ENCODE measurements at regions not wholly inside any gene's neighbourhood (a gene's known extent, or its start where the extent isn't known, plus 50 kb on each side); places are given as distances from the start of the nearest gene placed in this dataset.
A peak's percentile ranks its signal among the peaks of the same experiment; 100 is the strongest.

GRCh38 chr18:45218436-45218835, 396.8 kb upstream of the SLC14A2 start:
- TF ChIP-seq CTCF (conservative IDR thresholded peaks at IDR 0.05; ENCODE audit: low read depth, low read length) = no peak
- no peak for DNase-seq (ENCODE audit: low read depth)
- H3K4me3 ChIP-seq (ENCODE audit: low read length) = no peak overlapping the region

GRCh38 chr18:45221363-45221762, 393.9 kb upstream of the SLC14A2 start:
- H3K4me3 ChIP-seq (ENCODE audit: low read length) = no peak overlapping the region
- no peak for TF ChIP-seq CTCF (conservative IDR thresholded peaks at IDR 0.05; ENCODE audit: low read depth, low read length)
- DNase-seq (ENCODE audit: low read depth) = no peak

GRCh38 chr18:45222180-45222579, 393.1 kb upstream of the SLC14A2 start:
- H3K4me3 ChIP-seq (ENCODE audit: low read length) = no peak overlapping the region
- no peak for TF ChIP-seq CTCF (conservative IDR thresholded peaks at IDR 0.05; ENCODE audit: low read depth, low read length)
- DNase-seq (ENCODE audit: low read depth) = peak; percentile 78

GRCh38 chr18:45227001-45227742, 388.1 kb upstream of the SLC14A2 start:
- DNase-seq (ENCODE audit: low read depth) = no peak
- no peak for TF ChIP-seq CTCF (conservative IDR thresholded peaks at IDR 0.05; ENCODE audit: low read depth, low read length)
- no peak overlapping the region for H3K4me3 ChIP-seq (ENCODE audit: low read length)

- no peak for TF ChIP-seq CTCF (conservative IDR thresholded peaks at IDR 0.05; ENCODE audit: low read depth, low read length)
- DNase-seq (ENCODE audit: low read depth) = no peak
- H3K4me3 ChIP-seq (ENCODE audit: low read length) = no peak overlapping the region
Measured at GRCh38 chr18:45228796-45229388, 386.4 kb upstream of the SLC14A2 start.

- no peak overlapping the region for H3K4me3 ChIP-seq (ENCODE audit: low read length)
- no peak for TF ChIP-seq CTCF (conservative IDR thresholded peaks at IDR 0.05; ENCODE audit: low read depth, low read length)
- no peak for DNase-seq (ENCODE audit: low read depth)
Measured at GRCh38 chr18:45231617-45232016, 383.7 kb upstream of the SLC14A2 start.

- no peak overlapping the region for H3K4me3 ChIP-seq (ENCODE audit: low read length)
- TF ChIP-seq CTCF (conservative IDR thresholded peaks at IDR 0.05; ENCODE audit: low read depth, low read length) = no peak
- DNase-seq (ENCODE audit: low read depth) = no peak
Measured at GRCh38 chr18:45232061-45232460, 383.2 kb upstream of the SLC14A2 start.
